Heart right ventricle (tissue), 16 donors: ENCODE measurements at regions not wholly inside any gene's neighbourhood (a gene's known extent, or its start where the extent isn't known, plus 50 kb on each side); places are given as distances from the start of the nearest gene placed in this dataset.
"Not testable (repeated sequence)": the region's sequence is repeated elsewhere in the genome, so short reads cannot be mapped to it uniquely, and the experiment has no call there.

Experiments used
- ATAC-seq, 8 donors: fragments of 200-7000 bp; cut with Tn5 transposase; one replicate each; pipeline ENCODE4 v1.9.1; 2020; ENCODE audit warnings: mild to moderate bottlenecking in 8 of 8, moderate library complexity in 8 of 8, moderate number of reproducible peaks in 1 of 8
- DNase-seq, 2 donors: peaks; one replicate each; pipeline ENCODE4 v3.0.0-alpha.2; 2020
- H3K27ac ChIP-seq, 10 donors: fragments of 200-600 bp; sonication (generic) in 2 of 10; one replicate each; pipeline versions ENCODE4 v1.5.0 to v1.8.0; 2020 to 2022; ENCODE audit warnings: mild to moderate bottlenecking in 3 of 10
- H3K27me3 ChIP-seq, 7 donors: fragments of 200-600 bp; one replicate each; pipeline ENCODE4 v1.8.0; 2021 to 2022; ENCODE audit warnings: mild to moderate bottlenecking in 2 of 7
- H3K36me3 ChIP-seq, 9 donors: fragments of 200-600 bp; sonication (generic) in 1 of 9; one replicate each; pipeline versions ENCODE4 v1.5.0 to v1.8.0; 2020 to 2022; ENCODE audit warnings: mild to moderate bottlenecking in 2 of 9
- H3K4me1 ChIP-seq, 9 donors: fragments of 200-600 bp; sonication (generic) in 1 of 9; one replicate each; pipeline versions ENCODE4 v1.5.0 to v1.8.0; 2020 to 2022; ENCODE audit warnings: mild to moderate bottlenecking in 4 of 9
- H3K4me3 ChIP-seq, 10 donors: fragments of 200-600 bp; sonication (generic) in 2 of 10; one replicate each; pipeline versions ENCODE4 v1.5.0 to v1.8.0; 2020 to 2022; ENCODE audit warnings: mild to moderate bottlenecking in 7 of 10, moderate library complexity in 2 of 10
- H3K9me3 ChIP-seq, 11 donors: fragments of 200-600 bp in 10 of 11; sonication (generic) in 2 of 11; one replicate each; pipeline versions ENCODE4 v1.5.0 to v1.8.0; 2013 to 2022; ENCODE audit warnings: mild to moderate bottlenecking in 2 of 11, control low read depth in 1 of 11, moderate library complexity in 1 of 11
- CTCF ChIP-seq, 9 donors: fragments of 200-600 bp; sonication (generic) in 2 of 9; IDR thresholded peaks; one replicate each; pipeline versions ENCODE4 v1.5.0 to v1.8.0; 2021 to 2022; ENCODE audit warnings: antibody characterized with exemption in 9 of 9, mild to moderate bottlenecking in 5 of 9, moderate library complexity in 1 of 9
- WGBS, 2 donors: extraction: QIAGEN DNeasy Blood & Tissue Kit; methylation state at CpG; one replicate each; pipeline ENCODE4 v1.1.7; 2013; ENCODE audit warnings: inconsistent platforms in 1 of 2; 5-methylcytosine and 5-hydroxymethylcytosine counted together
- intact Hi-C, 10 donors: fragments of 100-400 bp; cut with DNase I; formaldehyde crosslinking; loops; one replicate each; pipeline versions ENCODE4 v1.11.1 to v1.14.2; 2022
- donor health status: Arrhythmogenic right ventricular cardiomyopathy.
- donor health status: ischemic (EF 13 %, LVEDD 7.1; RV severe dilation, severe dysfunction).
- donor health status: healthy with polysubstance abuse.
- donor health status: DM: no; HTN: yes; CAD: no.
- donor health status: DM: no; HTN: no; CAD: no.
- donor health status: ischemic (EF 25% LVEDD 6.9; RV normal size, moderate dysfunction).
- donor health status: ischemic (EF 25% LVEDD 5.7; RV mildly dilated, moderate dysfunction).
- donor health status: healthy.
- donor health status: DM: yes; HTN: yes; CAD: no.
- donor health status: Ischemic cardiomyopathy.
- donor health status: ischemic (EF 35%, LVEDD 5.7; RV mildly dilated, moderate dysfunction).
- donor health status: nonischemic (EF 11% LVEDD 7.7; RV severe dilation, severe dysfunction).
- donor health status: DM: yes; HTN: yes; CAD: no.
- donor health status: PGD.
- donor health status: ischemic (EF 29% LVEDD 5.4; RV normal size, mild dysfunction).
- donor health status: nonischemic (EF 23%, LVEDD 6.1; RV moderate dilation, normal function).

GRCh38 chr5:163869581-163869980 lies 364.2 kb downstream of the MAT2B start:
- H3K27ac ChIP-seq, result no peak overlapping the region
- intact Hi-C loops, result no loop called here
- no peaks in the 10 kb centered on the region for H3K4me1 ChIP-seq
- WGBS, 2 donors, result 83 to 84% methylated on average over 6 of the region's 6 CpGs
- DNase-seq (no peak), ATAC-seq (no peak)
- H3K9me3 ChIP-seq, result peaks cover 0 to 4% (median 0%) of the 10 kb centered on the region in 11 donors
- no peak overlapping the region for H3K4me3 ChIP-seq
- H3K36me3 ChIP-seq, result no peaks in the 10 kb centered on the region
- no peak for TF ChIP-seq CTCF (IDR thresholded peaks at IDR 0.05)
- no peaks in the 10 kb centered on the region for H3K27me3 ChIP-seq

GRCh38 chr5:163870441-163870840 lies 365.0 kb downstream of the MAT2B start:
- ATAC-seq (no peak), DNase-seq (no peak)
- Histone ChIP-seq H3K4me3 (no peak overlapping the region), H3K9me3 (peaks cover 0 to 4% (median 0%) of the 10 kb centered on the region in 11 donors), H3K27ac (no peak overlapping the region), H3K36me3 (no peaks in the 10 kb centered on the region), H3K4me1 (no peaks in the 10 kb centered on the region), H3K27me3 (no peaks in the 10 kb centered on the region)
- WGBS, 2 donors, result 35 to 39% methylated on average over 2 of the region's 2 CpGs
- TF ChIP-seq CTCF (IDR thresholded peaks at IDR 0.05), result no peak
- intact Hi-C loops, result loop anchor here in 1 of 10 donors (5.0 kb wide), 1 partner anchor 472 kb away; no protein-coding TSS in a partner anchor

- H3K36me3 ChIP-seq, result no peaks in the 10 kb centered on the region
- intact Hi-C loops, result loop anchor here in 1 of 10 donors (5.0 kb wide), 1 partner anchor 468 kb away; no protein-coding TSS in a partner anchor
- H3K4me1 ChIP-seq, result no peaks in the 10 kb centered on the region
- H3K4me3 ChIP-seq, result no peak overlapping the region
- no peak overlapping the region for H3K27ac ChIP-seq
- ATAC-seq, result no peak
- no peak for DNase-seq
- H3K9me3 ChIP-seq, result peaks cover 0 to 4% (median 0%) of the 10 kb centered on the region in 11 donors
- H3K27me3 ChIP-seq, result no peaks in the 10 kb centered on the region
- TF ChIP-seq CTCF (IDR thresholded peaks at IDR 0.05), result no peak
Observed at GRCh38 chr5:163874431-163874830, 369.0 kb downstream of the MAT2B start.

GRCh38 chr5:163874912-163875311 lies 369.5 kb downstream of the MAT2B start:
- DNase-seq, H3K4me1 ChIP-seq, H3K27me3 ChIP-seq, H3K9me3 ChIP-seq, ATAC-seq, H3K27ac ChIP-seq, H3K36me3 ChIP-seq, H3K4me3 ChIP-seq: not testable (repeated sequence)
- intact Hi-C loops, result loop anchor here in 1 of 10 donors (5.0 kb wide), 1 partner anchor 467 kb away; no protein-coding TSS in a partner anchor
- WGBS, 2 donors, result 93 to 95% methylated on average over 3 of the region's 3 CpGs

- intact Hi-C loops, result no loop called here
- DNase-seq (no peak), ATAC-seq (no peak)
- no peaks in the 10 kb centered on the region for H3K4me1 ChIP-seq
- no peaks in the 10 kb centered on the region for H3K36me3 ChIP-seq
- H3K4me3 ChIP-seq, result no peak overlapping the region
- no peak overlapping the region for H3K27ac ChIP-seq
- TF ChIP-seq CTCF (IDR thresholded peaks at IDR 0.05), result no peak
- H3K9me3 ChIP-seq, result peaks cover 0 to 4% (median 0%) of the 10 kb centered on the region in 11 donors
- WGBS, 2 donors, result 82 to 91% methylated on average over 1 of the region's 1 CpG
- H3K27me3 ChIP-seq, result no peaks in the 10 kb centered on the region
Observed at GRCh38 chr5:163877865-163878264, 372.4 kb downstream of the MAT2B start.
